Non-pigmented ciliary epithelial cell (primary cell): ENCODE measurements at regions not wholly inside any gene's neighbourhood (a gene's known extent, or its start where the extent isn't known, plus 50 kb on each side); places are given as distances from the start of the nearest gene placed in this dataset.
"Not testable (repeated sequence)": the region's sequence is repeated elsewhere in the genome, so short reads cannot be mapped to it uniquely, and the experiment has no call there.

Experiments
- DNase-seq: peaks from one replicate; pipeline ENCODE4 v3.0.0-alpha.2; 2010; ENCODE audit warnings: low read depth

DNA sequence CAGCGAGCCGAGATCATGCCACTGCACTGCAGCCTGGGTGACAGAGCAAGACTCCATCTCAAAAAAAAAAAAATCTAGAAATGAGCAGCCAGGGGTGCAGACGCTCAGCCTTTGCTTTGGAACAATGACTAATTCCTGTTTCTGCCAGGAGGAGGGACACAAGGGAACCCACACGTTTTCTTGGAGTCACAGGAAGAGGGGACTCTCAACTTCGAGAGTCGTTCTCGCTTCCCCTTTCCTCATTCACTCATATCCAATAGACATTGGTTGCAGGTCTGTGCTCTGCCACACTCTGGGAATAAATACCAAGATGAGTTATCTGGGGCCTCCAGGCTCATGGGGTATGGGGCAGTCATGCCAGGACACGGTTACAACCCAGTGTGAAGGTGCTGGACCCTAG, 91.5 kb upstream of the RREB1 start:
- DNase-seq = no peak

DNA sequence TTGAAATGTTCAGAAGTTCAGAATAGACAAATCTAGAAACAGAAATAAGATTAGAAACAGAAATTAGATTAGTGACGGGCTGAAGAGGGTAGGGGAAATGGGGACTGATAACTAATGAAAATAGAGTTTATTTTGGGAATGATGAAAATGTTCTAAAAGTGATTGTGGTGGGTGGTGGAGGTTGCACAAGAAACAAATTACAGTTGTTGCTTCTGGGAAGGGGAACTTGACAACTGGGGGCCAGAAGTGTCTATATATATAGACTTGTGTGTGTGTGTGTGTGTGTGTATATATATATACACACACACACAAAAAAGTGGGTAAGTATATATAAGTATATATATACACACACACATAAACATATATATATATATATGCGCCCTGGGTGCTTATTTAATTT, 86.5 kb upstream of the RREB1 start:
- DNase-seq = no peak

DNA sequence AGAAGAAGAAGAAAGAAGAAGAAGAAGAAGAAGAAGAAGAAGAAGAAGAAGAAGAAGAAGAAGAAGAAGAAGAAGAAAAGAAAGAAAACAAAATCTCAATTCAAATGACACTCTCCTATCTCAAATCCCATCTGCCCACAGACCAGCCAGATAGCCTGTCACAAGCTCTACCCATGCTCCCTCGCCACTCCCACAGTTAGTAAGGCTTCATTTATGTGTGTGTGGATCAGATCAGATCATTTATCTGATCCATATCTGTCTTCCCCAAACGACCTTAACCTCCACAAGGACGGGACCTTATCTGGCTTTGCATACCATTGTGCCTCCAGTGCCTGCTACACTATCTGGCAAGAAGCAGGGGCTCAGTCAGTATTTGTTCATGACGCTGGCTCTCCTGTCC, 81.9 kb upstream of the RREB1 start:
- no peak for DNase-seq

DNA sequence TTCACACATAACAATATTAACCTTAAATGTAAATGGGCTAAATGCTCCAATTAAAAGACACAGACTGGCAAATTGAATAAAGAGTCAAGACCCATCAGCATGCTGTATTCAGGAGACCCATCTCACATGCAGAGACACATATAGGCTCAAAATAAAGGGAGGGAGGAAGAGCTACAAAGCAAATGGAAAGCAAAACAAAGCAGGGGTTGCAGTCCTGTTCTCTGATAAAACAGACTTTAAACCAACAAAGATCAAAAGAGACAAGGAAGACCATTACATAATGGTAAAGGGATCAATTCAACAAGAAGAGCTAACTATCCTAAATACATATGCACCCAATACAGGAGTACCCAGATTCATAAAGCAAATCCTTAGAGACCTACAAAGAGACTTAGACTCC, 78.8 kb upstream of the RREB1 start:
- DNase-seq = not testable (repeated sequence)

DNA sequence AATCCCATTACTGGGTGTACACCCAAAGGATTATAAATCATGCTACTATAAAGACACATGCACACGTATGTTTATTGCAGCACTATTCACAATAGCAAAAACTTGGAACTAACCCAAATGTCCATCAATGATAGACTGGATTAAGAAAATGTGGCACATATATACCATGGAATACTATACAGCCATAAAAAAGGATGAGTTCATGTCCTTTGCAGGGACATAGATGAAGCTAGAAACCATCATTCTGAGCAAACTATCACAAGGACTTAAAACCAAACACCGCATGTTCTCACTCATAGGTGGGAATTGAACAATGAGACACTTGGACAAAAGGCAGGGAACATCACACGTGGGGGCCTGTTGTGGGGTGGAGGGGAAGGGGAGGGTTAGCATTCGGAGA, 76.8 kb upstream of the RREB1 start:
- not testable (repeated sequence) for DNase-seq

- no peak for DNase-seq
Observed at GRCh38 chr6:7033202-7033601, 74.6 kb upstream of the RREB1 start.

DNA sequence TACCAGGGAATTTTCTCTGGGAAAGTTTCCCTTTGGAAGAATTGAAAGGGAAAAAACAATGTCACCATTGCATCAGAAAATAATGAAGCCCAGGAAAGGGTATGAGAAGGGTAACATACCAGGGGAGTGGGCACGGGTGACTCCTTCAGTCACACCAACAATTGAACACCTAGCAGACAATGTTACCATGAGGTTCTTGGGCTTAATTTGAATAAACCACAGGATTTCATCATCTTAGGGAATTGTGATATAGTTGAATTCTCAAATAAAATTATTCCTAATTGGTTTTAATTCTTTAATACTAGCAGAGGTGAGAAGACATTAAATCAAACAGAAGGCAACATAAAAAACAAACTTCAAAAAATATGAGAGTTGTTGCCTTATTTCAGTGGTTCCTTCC, 73.7 kb upstream of the RREB1 start:
- DNase-seq = no peak

- DNase-seq = no peak
Observed at GRCh38 chr6:7035837-7036249, 71.9 kb upstream of the RREB1 start.

DNA sequence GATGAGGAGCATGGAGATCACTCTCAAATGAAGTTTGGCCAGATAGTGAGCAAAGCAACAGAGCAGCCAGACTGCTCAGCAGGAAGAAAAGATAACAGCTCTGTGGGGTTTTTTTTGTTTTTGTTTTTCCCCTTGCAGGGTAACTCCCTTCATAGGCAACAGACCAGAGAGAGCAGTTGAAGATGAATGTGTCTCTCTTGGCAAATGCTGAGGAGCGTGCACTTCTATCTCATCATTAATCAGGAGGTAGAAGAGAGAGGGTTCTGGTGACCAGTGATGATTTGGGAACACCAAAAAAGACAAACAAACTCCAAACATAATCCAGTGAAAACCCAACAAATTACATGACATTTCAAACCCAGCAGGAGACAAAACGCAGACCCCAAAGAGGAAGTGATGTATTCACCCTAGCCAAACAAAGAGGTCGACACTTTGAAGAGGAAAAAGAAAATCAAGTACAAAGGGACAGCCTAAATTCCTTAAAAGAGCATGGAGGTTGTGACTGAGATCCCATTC, 66.2 kb upstream of the RREB1 start:
- DNase-seq = no peak

DNA sequence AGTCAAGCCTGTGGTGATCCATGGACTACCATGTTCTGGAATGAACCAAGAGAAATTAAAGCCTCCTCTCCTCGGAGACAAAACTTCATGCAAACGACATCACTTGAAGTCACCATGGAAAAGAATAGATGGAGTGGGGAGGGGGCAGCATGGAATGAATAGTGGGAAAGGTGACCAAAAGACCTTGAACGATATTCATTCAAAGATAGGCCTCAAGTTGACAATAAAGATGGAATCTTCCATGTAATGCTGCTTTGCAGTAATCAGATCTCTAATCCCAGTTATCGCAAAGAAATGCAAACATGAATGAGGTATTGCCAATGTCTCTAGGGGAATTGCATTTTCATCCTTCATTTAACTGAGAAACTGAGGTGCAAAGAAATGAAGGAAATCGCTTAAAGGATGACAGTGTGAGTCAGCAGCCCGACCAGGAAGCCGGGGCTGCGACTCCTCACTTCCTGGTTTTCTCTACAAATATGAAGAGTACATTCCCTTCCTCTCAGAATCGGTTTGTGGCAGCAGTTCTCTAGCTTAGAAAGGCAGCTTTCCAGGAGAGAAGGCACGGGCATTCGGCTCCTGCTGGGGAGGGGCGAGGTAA, 65.6 kb upstream of the RREB1 start:
- no peak for DNase-seq

GRCh38 chr6:7042654-7043545, 64.9 kb upstream of the RREB1 start:
- no peak for DNase-seq

- no peak for DNase-seq
Observed at GRCh38 chr6:7045331-7045730, 62.4 kb upstream of the RREB1 start.

DNA sequence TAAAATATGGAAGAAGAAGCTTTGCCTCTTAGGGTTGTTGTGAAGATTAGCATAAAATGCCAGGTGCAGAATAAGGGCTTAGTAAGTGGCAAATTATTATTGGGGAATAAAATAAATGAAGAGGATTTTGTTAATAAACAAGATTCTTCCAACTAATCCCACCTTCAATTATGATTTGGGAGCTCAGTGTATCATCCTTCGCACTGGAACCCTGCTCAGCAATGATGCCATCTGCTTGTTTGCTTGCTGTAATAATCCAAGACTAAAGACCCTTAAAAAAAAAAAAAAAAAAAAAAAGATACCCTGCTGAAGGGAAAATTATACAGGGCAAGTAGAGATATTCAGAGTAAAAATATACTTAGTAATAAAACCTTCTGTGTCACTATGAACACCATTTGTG, 62.0 kb upstream of the RREB1 start:
- DNase-seq = no peak

GRCh38 chr6:7047128-7047527, 60.6 kb upstream of the RREB1 start:
- DNase-seq = no peak

DNA sequence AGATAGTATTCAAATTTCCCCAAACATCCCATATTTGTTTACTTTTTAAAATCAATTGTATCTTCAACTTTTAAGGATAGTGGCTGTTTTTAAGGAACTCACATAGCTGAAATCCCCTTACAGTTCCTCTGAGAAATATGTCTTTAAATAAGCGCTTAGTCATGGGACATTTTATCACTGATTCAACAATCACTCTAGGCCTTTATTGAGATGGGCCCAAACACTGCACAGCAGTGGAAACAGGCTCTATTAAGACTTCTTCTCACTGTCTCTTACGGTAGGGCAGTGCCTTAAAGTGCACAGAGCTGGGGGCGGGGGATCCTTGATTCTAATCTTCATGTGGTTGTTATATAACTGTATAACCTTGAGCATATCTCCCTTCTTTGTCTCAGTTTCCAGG, 59.8 kb upstream of the RREB1 start:
- no peak for DNase-seq

- DNase-seq = no peak
Observed at GRCh38 chr6:7048894-7049293, 58.9 kb upstream of the RREB1 start.

GRCh38 chr6:7050004-7050403, 57.8 kb upstream of the RREB1 start:
- no peak for DNase-seq

DNA sequence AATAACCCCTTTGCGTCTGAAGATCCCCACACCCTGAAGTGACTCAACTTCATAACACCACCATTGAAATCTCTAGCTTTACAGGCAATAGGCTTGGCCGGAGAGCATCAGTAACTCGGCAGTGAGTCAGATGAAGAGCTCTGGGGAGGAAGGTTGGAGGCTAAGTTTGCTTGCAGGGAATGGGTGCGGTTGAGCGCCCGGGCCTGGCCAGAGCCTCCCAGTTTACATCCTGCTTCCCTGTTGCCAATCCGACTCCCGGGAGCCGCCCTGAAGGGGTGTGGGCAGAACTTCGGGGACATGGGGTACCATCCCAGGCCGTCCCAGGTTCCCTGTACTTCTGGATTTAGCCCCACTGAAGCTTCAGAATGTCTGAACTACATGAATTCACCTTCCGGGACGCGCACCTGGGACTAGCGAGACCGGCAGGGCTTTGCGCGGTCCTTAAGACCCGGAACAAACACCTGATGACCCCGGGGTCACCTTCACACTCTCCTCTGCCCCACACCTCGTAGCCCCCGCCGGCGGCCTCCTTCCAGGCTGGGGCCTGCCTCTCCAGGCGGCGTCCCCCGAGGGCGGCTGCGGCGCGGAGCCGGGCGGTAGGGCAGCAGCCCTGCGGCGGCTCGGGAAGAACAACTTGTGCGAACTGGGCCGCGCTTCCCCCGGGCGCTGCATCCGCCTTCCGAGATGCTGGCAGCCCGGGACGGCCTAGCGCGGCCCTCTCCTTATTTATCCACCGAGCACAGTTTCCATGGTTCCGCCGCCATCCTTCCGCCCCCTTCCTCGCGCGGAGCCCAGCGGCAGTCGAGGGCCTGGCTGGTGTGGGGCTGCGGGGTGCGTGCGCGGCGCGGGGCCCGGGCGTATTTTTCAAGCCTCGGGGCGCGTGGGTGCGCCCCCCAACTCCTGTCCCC, 56.6 kb upstream of the RREB1 start:
- peak; percentile 55 for DNase-seq

DNA sequence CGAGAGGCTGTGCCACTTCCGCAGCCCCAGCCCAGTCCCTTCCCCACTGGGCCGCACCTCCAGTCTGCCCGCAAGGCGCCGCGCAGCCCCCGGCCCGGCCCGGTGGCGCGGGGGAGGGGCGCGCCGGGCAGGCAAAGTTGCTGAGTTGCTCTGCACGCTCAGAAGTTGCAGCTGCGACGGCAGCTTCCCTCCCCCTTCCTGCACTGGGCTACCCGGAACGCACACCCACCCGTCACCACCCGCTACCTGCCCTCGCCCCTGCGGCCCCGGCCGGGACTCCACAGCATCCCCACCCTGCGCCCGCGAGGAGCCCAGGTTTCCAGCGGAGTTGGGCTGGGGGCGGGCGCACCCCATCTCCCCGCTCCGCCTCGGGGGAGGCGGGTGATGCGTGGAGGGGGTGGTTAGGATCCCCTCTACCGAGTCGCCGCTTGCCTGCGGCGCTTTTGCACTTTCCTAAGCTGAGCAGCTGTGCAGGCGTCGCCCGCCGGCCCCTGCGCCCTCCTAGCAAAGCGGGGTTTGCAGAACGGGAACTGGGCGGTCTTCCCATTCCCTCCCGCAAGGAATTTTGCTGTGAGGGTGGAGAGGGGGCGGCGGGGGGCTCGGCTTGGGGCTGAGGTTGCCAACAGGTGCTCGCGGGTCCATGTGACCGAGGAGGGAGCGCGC, 55.9 kb upstream of the RREB1 start:
- no peak for DNase-seq

GRCh38 chr6:7052443-7053011, 55.2 kb upstream of the RREB1 start:
- peak; percentile 49 for DNase-seq

DNA sequence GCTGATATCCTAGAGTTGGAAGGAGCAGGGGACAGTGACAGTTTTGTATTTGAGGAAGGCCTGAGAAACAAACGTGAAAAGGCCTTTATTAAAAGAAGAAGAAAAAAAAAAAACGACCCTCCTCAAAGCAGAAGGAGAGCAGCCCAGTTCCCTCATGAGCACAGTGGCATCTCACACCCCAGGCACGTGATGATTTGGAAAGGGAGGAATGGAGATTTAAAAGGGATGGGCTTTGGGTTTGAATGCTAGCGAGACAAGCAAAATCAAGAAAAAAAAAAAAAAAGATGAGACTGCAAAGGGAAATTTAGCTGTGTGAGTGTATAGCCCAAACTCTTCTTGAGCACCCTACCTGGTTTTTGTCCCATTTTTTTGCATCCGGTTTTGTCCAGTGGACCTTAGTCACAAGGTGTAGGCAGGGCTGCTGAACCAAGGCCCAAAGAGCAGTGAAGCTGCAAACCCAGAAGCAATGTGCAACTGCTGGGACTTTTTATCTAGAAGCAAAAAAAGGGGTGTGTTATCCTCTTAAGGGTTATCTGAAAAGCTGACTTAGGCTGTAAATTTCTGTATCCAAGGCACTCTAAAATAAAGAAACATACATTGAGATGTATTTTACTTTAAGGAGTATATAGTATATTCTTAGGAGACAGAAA, 54.5 kb upstream of the RREB1 start:
- no peak for DNase-seq
